Glomerular visceral epithelial cell (primary cell): ENCODE measurements at regions not wholly inside any gene's neighbourhood (a gene's known extent, or its start where the extent isn't known, plus 50 kb on each side); places are given as distances from the start of the nearest gene placed in this dataset.
"Not testable (repeated sequence)": the region's sequence is repeated elsewhere in the genome, so short reads cannot be mapped to it uniquely, and the experiment has no call there.

ENCODE experiments used
- DNase-seq: peaks from one replicate; pipeline ENCODE4 v3.0.0-alpha.2; 2016; ENCODE audit errors: extremely low spot score

- DNase-seq, result no peak
Measured at GRCh38 chr21:15431053-15431452, 298.7 kb upstream of the USP25 start.

GRCh38 chr21:15433091-15433490 lies 296.7 kb upstream of the USP25 start:
- DNase-seq, result no peak

- no peak for DNase-seq
Measured at GRCh38 chr21:15434163-15434905, 295.4 kb upstream of the USP25 start.

- DNase-seq, result no peak
Measured at GRCh38 chr21:15436031-15436430, 293.8 kb upstream of the USP25 start.

GRCh38 chr21:15437883-15438282 lies 291.9 kb upstream of the USP25 start:
- DNase-seq, result peak; percentile 43

- DNase-seq, result no peak
Measured at GRCh38 chr21:15439726-15440125, 290.1 kb upstream of the USP25 start.

GRCh38 chr21:15441060-15441493 lies 288.7 kb upstream of the USP25 start:
- no peak for DNase-seq

GRCh38 chr21:15441992-15442391 lies 287.8 kb upstream of the USP25 start:
- no peak for DNase-seq

- DNase-seq, result no peak
Measured at GRCh38 chr21:15442743-15443469, 286.9 kb upstream of the USP25 start.

- no peak for DNase-seq
Measured at GRCh38 chr21:15443740-15444117, 286.1 kb upstream of the USP25 start.

GRCh38 chr21:15444118-15444960 lies 285.4 kb upstream of the USP25 start:
- no peak for DNase-seq

GRCh38 chr21:15445327-15445726 lies 284.5 kb upstream of the USP25 start:
- DNase-seq, result no peak

- DNase-seq, result no peak
Measured at GRCh38 chr21:15446223-15446622, 283.6 kb upstream of the USP25 start.

- DNase-seq, result no peak
Measured at GRCh38 chr21:15449556-15449955, 280.2 kb upstream of the USP25 start.

GRCh38 chr21:15453261-15453660 lies 276.5 kb upstream of the USP25 start:
- DNase-seq, result no peak

- not testable (repeated sequence) for DNase-seq
Measured at GRCh38 chr21:15453785-15454184, 276.0 kb upstream of the USP25 start.

- not testable (repeated sequence) for DNase-seq
Measured at GRCh38 chr21:15454931-15455330, 274.9 kb upstream of the USP25 start.

GRCh38 chr21:15455819-15456462 lies 273.8 kb upstream of the USP25 start:
- DNase-seq, result peak; percentile 61

GRCh38 chr21:15457965-15458364 lies 271.8 kb upstream of the USP25 start:
- DNase-seq, result no peak

- DNase-seq, result no peak
Measured at GRCh38 chr21:15462092-15462491, 267.7 kb upstream of the USP25 start.

- no peak for DNase-seq
Measured at GRCh38 chr21:15466329-15466728, 263.5 kb upstream of the USP25 start.

- DNase-seq, result no peak
Measured at GRCh38 chr21:15468368-15468767, 261.4 kb upstream of the USP25 start.
